AG10803 (cell line): ENCODE measurements at regions not wholly inside any gene's neighbourhood (a gene's known extent, or its start where the extent isn't known, plus 50 kb on each side); places are given as distances from the start of the nearest gene placed in this dataset.

Experiments used
- DNase-seq: peaks from one replicate; pipeline ENCODE4 v3.0.0; 2010; ENCODE audit warnings: low read depth
- H3K4me3 ChIP-seq: 2 replicates; pipeline ENCODE4 v1.5.1; 2011; ENCODE audit warnings: mild to moderate bottlenecking, low read length, control low read depth
- CTCF ChIP-seq: conservative IDR thresholded peaks from 2 replicates; pipeline ENCODE4 v1.5.1; 2011; ENCODE audit warnings: mild to moderate bottlenecking, low read length, control low read depth, inconsistent platforms

GRCh38 chr11:28649922-28650321 lies 541.7 kb downstream of the METTL15 start:
- no peak for DNase-seq
- H3K4me3 ChIP-seq, result no peak overlapping the region
- TF ChIP-seq CTCF, result no peak

GRCh38 chr11:28636566-28636965 lies 528.4 kb downstream of the METTL15 start:
- peak; percentile 80 for DNase-seq
- no peak overlapping the region for H3K4me3 ChIP-seq
- TF ChIP-seq CTCF, result no peak

- TF ChIP-seq CTCF, result no peak
- H3K4me3 ChIP-seq, result no peak overlapping the region
- DNase-seq, result no peak
Observed at GRCh38 chr11:28636033-28636432, 527.8 kb downstream of the METTL15 start.

GRCh38 chr11:28632338-28632737 lies 524.1 kb downstream of the METTL15 start:
- DNase-seq, result no peak
- no peak overlapping the region for H3K4me3 ChIP-seq
- TF ChIP-seq CTCF, result no peak

GRCh38 chr11:28631148-28631547 lies 523.0 kb downstream of the METTL15 start:
- DNase-seq, result no peak
- no peak for TF ChIP-seq CTCF
- H3K4me3 ChIP-seq, result no peak overlapping the region

- TF ChIP-seq CTCF, result no peak
- no peak overlapping the region for H3K4me3 ChIP-seq
- DNase-seq, result no peak
Observed at GRCh38 chr11:28629235-28629634, 521.0 kb downstream of the METTL15 start.

GRCh38 chr11:28628412-28628811 lies 520.2 kb downstream of the METTL15 start:
- DNase-seq, result no peak
- TF ChIP-seq CTCF, result no peak
- H3K4me3 ChIP-seq, result no peak overlapping the region
